Activated CD8-positive, alpha-beta memory T cell treated with anti-CD3 and anti-CD28 coated beads, Interleukin-2, amount 50 U/mL, for 48 hours (primary cell): ENCODE measurements at regions not wholly inside any gene's neighbourhood (a gene's known extent, or its start where the extent isn't known, plus 50 kb on each side); places are given as distances from the start of the nearest gene placed in this dataset.

Experiments used
- DNase-seq: peaks from one replicate; pipeline ENCODE4 v3.0.0-alpha.2; 2020

GRCh38 chr6:138011413-138011812, 95.8 kb downstream of the PERP start:
- DNase-seq: no peak

DNA sequence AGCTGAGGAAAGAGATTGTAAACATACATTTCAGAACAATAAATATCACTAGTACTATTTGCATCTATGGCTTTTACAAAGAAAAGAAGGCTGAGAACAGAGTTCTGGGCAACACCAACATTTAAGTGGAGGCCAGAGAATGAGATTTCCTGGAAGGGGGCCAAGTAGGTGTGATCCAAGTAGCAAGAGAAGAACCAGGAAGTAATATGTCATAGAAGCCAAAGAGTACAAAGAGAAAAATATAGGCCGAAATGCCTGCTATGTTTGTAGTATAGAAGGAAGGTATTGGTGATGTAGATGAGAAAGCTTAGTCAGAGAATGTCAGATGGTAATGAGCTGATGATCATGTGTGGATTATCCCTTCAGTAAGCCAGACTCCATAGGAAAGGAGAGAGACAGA, 94.5 kb downstream of the PERP start:
- no peak for DNase-seq

GRCh38 chr6:138013959-138014358, 93.3 kb downstream of the PERP start:
- no peak for DNase-seq

- no peak for DNase-seq
Measured at GRCh38 chr6:138017166-138017757, 90.0 kb downstream of the PERP start.

- no peak for DNase-seq
Measured at GRCh38 chr6:138018297-138018696, 88.9 kb downstream of the PERP start.

GRCh38 chr6:138025528-138025978, 81.7 kb downstream of the PERP start:
- no peak for DNase-seq

DNA sequence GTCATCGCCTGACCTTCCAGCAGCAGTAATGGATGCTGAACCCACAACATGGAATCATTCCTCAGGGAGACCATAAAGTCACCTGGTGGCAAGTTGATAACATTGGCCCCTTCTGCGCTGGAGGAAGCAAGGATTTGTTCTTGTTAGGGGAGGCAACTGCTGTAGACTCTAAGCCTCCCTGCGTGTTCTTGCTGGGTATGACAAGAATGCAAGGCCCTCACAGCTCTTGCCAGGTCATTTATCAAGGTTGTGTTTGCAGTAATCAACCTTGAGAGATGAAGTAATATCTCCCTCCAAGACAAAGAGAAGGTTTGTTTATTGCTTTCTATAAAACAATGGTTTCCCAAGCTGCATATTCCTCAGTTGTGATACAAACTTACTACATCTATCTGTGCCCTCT, 80.9 kb downstream of the PERP start:
- DNase-seq: no peak

DNA sequence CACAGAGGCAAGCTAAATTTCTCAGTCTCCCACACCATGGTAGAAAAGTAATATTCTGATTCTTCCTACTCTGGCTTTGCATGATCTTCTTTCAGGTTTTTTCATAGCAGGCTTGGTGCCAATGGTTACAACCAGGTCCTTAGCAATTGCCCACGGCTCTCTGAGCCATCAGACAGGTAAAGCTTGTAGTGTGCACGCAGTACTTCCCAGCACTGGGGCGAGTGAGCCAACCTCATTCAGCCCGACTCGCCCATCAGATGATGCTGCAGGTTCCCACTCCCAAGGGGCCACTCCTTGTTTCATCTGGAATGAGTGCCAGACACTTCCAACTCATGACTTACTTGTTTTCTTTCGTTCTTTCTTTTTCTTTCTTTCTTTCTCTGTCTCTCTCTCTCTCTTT, 78.3 kb downstream of the PERP start:
- DNase-seq: no peak

DNA sequence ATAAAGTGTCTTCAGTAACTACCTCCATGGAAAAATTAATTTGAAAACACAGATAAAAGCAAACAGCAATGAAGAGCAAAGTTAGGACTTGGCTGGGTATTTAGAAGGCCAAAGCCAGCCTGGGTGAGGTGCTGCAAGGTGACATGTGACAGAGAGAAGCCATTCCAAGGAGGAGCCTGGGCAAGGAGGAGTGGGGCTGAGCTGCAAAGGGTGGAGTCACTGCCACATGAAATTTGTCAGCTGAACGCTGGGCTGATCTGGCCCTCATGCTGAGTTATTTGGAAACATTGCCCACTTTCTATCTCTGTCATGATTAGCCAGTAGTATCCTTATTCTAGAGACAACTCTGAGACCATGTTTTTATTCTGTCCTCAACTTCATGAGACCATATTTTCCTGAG, 76.3 kb downstream of the PERP start:
- DNase-seq: no peak

DNA sequence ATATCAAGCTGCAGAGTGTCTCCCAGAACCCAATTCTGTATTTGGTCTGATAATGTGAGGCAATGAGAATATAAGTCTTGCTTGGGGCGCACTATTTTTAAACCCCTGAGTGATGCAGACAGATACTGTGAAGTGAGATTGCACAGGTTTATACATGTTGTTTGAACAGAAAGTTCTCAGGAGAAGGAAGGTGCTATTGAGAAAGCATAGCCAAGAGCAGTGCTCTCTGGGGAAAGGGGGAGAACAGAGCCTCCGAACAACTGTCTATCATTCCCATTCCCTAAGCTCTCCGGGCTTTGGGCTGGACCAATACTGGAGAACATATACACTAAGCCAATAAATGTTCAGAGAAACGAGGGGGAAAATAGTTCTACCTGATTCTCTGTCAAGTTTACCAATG, 75.8 kb downstream of the PERP start:
- DNase-seq: no peak

GRCh38 chr6:138031850-138032249, 75.4 kb downstream of the PERP start:
- DNase-seq: no peak

DNA sequence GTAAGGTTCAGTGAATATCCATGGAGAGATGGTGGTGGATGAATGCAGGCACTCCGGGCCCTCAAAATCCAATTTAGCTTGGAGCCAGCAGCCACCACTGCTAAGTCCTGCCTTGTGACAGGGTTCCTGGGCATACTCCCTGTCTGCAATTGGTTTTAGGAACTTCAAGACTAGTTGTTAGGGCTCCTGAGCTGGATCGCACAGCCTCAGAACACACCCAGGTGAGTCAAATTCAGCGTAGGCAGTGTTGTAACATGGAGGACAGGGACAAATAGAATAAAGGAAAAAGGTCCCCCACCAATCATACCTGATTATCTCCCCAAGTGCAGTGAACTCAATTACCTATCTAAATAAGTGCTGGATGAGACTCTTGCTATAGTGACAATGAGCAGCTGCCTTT, 74.6 kb downstream of the PERP start:
- DNase-seq: no peak

DNA sequence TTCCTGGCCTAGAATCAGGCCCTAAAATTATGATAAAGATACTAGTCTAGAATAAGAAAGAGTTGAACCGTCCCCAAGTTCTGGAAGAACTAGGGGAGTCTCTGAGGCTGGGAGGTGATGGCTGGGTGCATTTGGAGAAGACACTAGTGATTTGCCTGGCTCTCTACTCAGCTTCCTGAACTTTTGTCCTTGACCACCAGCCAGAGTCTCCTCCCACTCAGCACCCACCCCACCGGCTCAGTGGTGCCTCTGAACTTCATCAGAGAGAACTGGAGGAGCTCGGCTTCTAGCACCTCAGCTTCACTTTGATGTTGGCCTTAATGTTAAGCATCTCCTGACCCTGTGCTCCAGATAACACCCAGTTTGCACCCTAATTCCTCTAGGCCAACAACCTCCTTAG, 73.0 kb downstream of the PERP start:
- DNase-seq: no peak

DNA sequence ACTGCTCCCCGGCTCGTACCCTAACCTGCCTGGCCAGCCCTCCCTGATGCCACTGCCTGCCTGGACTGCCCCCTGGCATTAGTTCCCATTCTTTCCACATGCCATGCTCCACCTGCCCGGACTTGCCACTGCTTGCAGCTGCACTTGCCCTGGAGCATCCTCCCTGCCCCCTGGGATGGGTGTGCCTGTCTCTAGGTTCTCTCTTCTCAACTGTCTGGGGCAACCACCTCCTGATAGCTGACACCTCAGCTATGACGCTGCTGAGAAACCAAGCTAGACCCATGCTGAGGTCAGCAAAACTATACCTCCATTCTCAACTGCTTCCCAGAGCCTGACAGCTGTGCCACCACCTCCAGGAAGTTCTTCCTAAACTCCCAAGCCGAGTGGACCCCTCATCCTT, 72.1 kb downstream of the PERP start:
- no peak for DNase-seq

GRCh38 chr6:138036111-138036510, 71.1 kb downstream of the PERP start:
- no peak for DNase-seq

DNA sequence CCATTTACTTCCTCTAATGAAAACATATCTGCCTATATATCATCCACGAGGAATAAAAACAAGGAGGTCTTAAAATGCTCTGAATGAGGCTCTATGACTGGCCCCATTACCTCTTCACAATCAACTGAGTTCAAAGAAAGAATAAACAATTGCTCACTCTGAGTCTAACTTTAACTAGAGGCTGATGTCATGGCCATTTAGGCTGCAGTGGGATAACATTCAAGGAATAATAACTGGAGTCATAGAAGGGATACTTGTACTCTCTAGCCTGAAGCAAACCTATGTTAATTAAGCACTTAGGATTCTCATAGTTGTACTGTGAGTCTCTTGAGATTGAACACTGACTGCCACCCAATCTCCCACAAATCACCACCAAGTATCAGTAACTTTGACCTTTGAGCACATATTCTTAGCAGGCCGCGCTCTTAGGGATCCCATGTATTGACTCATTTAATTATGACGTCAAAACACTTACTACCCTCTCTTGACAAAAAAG, 70.2 kb downstream of the PERP start:
- no peak for DNase-seq

- no peak for DNase-seq
Measured at GRCh38 chr6:138038142-138038870, 68.9 kb downstream of the PERP start.
